Panc1 (cell line): ENCODE measurements at regions not wholly inside any gene's neighbourhood (a gene's known extent, or its start where the extent isn't known, plus 50 kb on each side); places are given as distances from the start of the nearest gene placed in this dataset.

Experiments used
- POLR2AphosphoS5 ChIP-seq: IDR thresholded peaks from 2 replicates; pipeline ENCODE4 v1.6.1; 2012; ENCODE audit warnings: mild to moderate bottlenecking, low read depth, low read length, moderate library complexity
- TF ChIP-seq, protein P1 (sequence below): fragments of 450-650 bp; IDR thresholded peaks from 2 replicates; pipeline ENCODE4 v1.5.1; 2017; ENCODE audit warnings: mild to moderate bottlenecking

GRCh38 chr3:150202711-150203110 lies 205.4 kb upstream of the TSC22D2 start:
- TF ChIP-seq, protein P1, sequence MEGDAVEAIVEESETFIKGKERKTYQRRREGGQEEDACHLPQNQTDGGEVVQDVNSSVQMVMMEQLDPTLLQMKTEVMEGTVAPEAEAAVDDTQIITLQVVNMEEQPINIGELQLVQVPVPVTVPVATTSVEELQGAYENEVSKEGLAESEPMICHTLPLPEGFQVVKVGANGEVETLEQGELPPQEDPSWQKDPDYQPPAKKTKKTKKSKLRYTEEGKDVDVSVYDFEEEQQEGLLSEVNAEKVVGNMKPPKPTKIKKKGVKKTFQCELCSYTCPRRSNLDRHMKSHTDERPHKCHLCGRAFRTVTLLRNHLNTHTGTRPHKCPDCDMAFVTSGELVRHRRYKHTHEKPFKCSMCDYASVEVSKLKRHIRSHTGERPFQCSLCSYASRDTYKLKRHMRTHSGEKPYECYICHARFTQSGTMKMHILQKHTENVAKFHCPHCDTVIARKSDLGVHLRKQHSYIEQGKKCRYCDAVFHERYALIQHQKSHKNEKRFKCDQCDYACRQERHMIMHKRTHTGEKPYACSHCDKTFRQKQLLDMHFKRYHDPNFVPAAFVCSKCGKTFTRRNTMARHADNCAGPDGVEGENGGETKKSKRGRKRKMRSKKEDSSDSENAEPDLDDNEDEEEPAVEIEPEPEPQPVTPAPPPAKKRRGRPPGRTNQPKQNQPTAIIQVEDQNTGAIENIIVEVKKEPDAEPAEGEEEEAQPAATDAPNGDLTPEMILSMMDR = no peak
- no peak for TF ChIP-seq POLR2AphosphoS5
